Right lobe of liver (tissue), 4 donors: ENCODE measurements at regions not wholly inside any gene's neighbourhood (a gene's known extent, or its start where the extent isn't known, plus 50 kb on each side); places are given as distances from the start of the nearest gene placed in this dataset.

Source experiments
- CTCF ChIP-seq, 4 donors: fragments of 200-600 bp in 3 of 4; fragments of 450-650 bp in 1 of 4; IDR thresholded peaks; one replicate each; pipeline versions ENCODE4 v1.5.1 to v1.8.0; 2016 to 2022; ENCODE audit warnings: antibody characterized with exemption in 4 of 4, mild to moderate bottlenecking in 2 of 4
- POLR2A ChIP-seq: fragments of 450-650 bp; IDR thresholded peaks from one replicate; pipeline ENCODE4 v1.6.1; 2017; ENCODE audit warnings: antibody characterized with exemption, mild to moderate bottlenecking
- donor health status: DM: no; HTN: no; CAD: no.
- donor health status: DM: no; HTN: no; CAD: no.
- donor health status: DM: no; HTN: yes; CAD: no.

GRCh38 chr9:91037511-91038482 is 236.2 kb downstream of the SYK start:
- TF ChIP-seq CTCF (IDR thresholded peaks at IDR 0.05), result no peak
- no peak for TF ChIP-seq POLR2A
